Breast epithelium (tissue), 4 donors: ENCODE measurements at regions not wholly inside any gene's neighbourhood (a gene's known extent, or its start where the extent isn't known, plus 50 kb on each side); places are given as distances from the start of the nearest gene placed in this dataset.

Source experiments
- DNase-seq, 2 donors: peaks; one replicate each; pipeline ENCODE4 v3.0.0-alpha.2; 2019; ENCODE audit warnings: low spot score in 2 of 2
- H3K27ac ChIP-seq, 2 donors: fragments of 200-600 bp; sonication (generic) in 1 of 2; one replicate each; pipeline ENCODE4 v1.5.1; 2016 to 2019; ENCODE audit warnings: mild to moderate bottlenecking in 1 of 2
- H3K27me3 ChIP-seq, 2 donors: fragments of 200-600 bp; sonication (generic) in 1 of 2; one replicate each; pipeline versions ENCODE4 v1.5.1 to v1.6.0; 2017 to 2019; ENCODE audit warnings: control low read depth in 1 of 2, mild to moderate bottlenecking in 1 of 2
- H3K36me3 ChIP-seq: fragments of 200-600 bp; one replicate; pipeline ENCODE4 v1.5.1; 2019
- H3K4me1 ChIP-seq, 2 donors: fragments of 200-600 bp; sonication (generic); one replicate each; pipeline ENCODE4 v1.5.1; 2016 to 2019; ENCODE audit warnings: control low read depth in 1 of 2
- H3K4me3 ChIP-seq, 3 donors: fragments of 200-600 bp; sonication (generic); 1 replicate in 2 of 3; 2 replicates in 1 of 3; pipeline ENCODE4 v1.5.1; 2016 to 2019; ENCODE audit warnings: mild to moderate bottlenecking in 3 of 3, moderate library complexity in 2 of 3
- H3K9me3 ChIP-seq, 2 donors: fragments of 200-600 bp; sonication (generic) in 1 of 2; one replicate each; pipeline ENCODE4 v1.5.1; 2016 to 2019; ENCODE audit warnings: control low read depth in 1 of 2
- POLR2A ChIP-seq: fragments of 450-650 bp; IDR thresholded peaks from one replicate; pipeline ENCODE4 v1.6.1; 2016; ENCODE audit warnings: antibody characterized with exemption, mild to moderate bottlenecking, moderate library complexity
- POLR2AphosphoS5 ChIP-seq, 3 donors: sonication (generic); formaldehyde crosslinking; IDR thresholded peaks; one replicate each; pipeline ENCODE4 v1.6.1; 2017; ENCODE audit warnings: antibody characterized with exemption in 3 of 3
- intact Hi-C: fragments of 100-400 bp; cut with DNase I; formaldehyde crosslinking; loops from one replicate; pipeline ENCODE4 v1.15.1; 2023; ENCODE audit warnings: low total_unique reads
- TF ChIP-seq, protein P1 (sequence below), 3 donors: fragments of 450-650 bp; IDR thresholded peaks; one replicate each; pipeline ENCODE4 v1.5.1; 2016 to 2017; ENCODE audit warnings: antibody characterized with exemption in 3 of 3, mild to moderate bottlenecking in 3 of 3, moderate library complexity in 3 of 3

GRCh38 chr4:84231539-84232055 lies 267.5 kb downstream of the NKX6-1 start:
- intact Hi-C loops, result no loop called here
- Histone ChIP-seq H3K27me3 (no peaks in the 10 kb centered on the region), H3K9me3 (no peaks in the 10 kb centered on the region), H3K27ac (no peak overlapping the region), H3K4me1 (no peaks in the 10 kb centered on the region), H3K4me3 (no peak overlapping the region), H3K36me3 (no peaks in the 10 kb centered on the region)
- DNase-seq, result no peak
- no peak for TF ChIP-seq POLR2AphosphoS5 (IDR thresholded peaks at IDR 0.05)
- TF ChIP-seq, protein P1, sequence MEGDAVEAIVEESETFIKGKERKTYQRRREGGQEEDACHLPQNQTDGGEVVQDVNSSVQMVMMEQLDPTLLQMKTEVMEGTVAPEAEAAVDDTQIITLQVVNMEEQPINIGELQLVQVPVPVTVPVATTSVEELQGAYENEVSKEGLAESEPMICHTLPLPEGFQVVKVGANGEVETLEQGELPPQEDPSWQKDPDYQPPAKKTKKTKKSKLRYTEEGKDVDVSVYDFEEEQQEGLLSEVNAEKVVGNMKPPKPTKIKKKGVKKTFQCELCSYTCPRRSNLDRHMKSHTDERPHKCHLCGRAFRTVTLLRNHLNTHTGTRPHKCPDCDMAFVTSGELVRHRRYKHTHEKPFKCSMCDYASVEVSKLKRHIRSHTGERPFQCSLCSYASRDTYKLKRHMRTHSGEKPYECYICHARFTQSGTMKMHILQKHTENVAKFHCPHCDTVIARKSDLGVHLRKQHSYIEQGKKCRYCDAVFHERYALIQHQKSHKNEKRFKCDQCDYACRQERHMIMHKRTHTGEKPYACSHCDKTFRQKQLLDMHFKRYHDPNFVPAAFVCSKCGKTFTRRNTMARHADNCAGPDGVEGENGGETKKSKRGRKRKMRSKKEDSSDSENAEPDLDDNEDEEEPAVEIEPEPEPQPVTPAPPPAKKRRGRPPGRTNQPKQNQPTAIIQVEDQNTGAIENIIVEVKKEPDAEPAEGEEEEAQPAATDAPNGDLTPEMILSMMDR (IDR thresholded peaks at IDR 0.05), result no peak
- TF ChIP-seq POLR2A, result no peak

DNA sequence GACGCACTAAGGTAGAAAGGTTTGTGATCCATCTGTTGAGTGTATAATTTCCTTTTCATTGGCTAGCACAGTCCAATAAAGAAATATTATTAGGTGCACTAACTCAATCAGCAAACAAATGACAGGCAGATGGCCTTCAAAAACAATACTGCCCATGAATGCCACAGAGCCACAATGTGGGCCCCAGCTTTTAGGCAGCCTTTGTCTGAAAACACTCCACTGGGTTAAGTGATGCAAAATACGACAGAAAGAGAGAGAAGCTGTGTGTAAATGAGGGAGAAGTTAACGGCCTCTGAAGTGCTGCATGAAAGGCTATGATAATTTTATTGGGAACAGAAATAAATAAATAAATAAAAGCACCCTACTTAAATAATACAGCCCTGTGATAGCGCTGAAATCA lies 274.6 kb downstream of the NKX6-1 start:
- Histone ChIP-seq H3K36me3 (no peaks in the 10 kb centered on the region), H3K4me3 (no peak overlapping the region), H3K27ac (no peak overlapping the region), H3K9me3 (no peaks in the 10 kb centered on the region), H3K27me3 (no peaks in the 10 kb centered on the region), H3K4me1 (no peaks in the 10 kb centered on the region)
- TF ChIP-seq, protein P1 (IDR thresholded peaks at IDR 0.05), result no peak
- no peak for DNase-seq
- intact Hi-C loops, result no loop called here

- no peak overlapping the region for H3K27ac ChIP-seq
- H3K4me1 ChIP-seq, result no peaks in the 10 kb centered on the region
- H3K36me3 ChIP-seq, result no peaks in the 10 kb centered on the region
- no peak for TF ChIP-seq POLR2A
- H3K9me3 ChIP-seq, result no peaks in the 10 kb centered on the region
- no peak overlapping the region for H3K4me3 ChIP-seq
- intact Hi-C loops, result no loop called here
- no peaks in the 10 kb centered on the region for H3K27me3 ChIP-seq
- no peak for DNase-seq
Measured at GRCh38 chr4:84221704-84222103, 277.4 kb downstream of the NKX6-1 start.

GRCh38 chr4:84220990-84221389 lies 278.1 kb downstream of the NKX6-1 start:
- Histone ChIP-seq H3K9me3 (no peaks in the 10 kb centered on the region), H3K36me3 (no peaks in the 10 kb centered on the region), H3K27me3 (no peaks in the 10 kb centered on the region), H3K27ac (no peak overlapping the region), H3K4me1 (no peaks in the 10 kb centered on the region), H3K4me3 (no peak overlapping the region)
- intact Hi-C loops, result no loop called here
- TF ChIP-seq, protein P1 (IDR thresholded peaks at IDR 0.05), result no peak
- TF ChIP-seq POLR2AphosphoS5 (IDR thresholded peaks at IDR 0.05) (no peak), POLR2A (no peak)
- DNase-seq, result no peak

DNA sequence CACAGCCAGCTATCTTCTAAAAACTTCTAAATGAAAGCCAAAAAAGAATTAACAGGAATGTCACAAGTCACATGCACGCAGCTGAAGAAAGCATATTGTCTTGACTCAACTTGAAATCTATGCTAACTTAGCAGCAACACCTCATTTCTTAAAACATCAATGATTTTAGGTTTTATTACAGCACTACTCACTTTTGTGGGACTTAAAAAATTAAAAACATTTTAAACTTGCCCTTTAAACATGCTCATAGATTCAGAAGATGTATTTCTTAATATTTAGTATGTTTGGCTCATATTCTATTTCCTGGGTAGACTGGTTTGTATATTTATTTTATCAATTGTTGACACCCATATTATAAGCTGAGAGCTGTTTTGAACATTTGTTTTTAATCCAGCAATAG lies 279.4 kb downstream of the NKX6-1 start:
- Histone ChIP-seq H3K4me3 (no peak overlapping the region), H3K4me1 (no peaks in the 10 kb centered on the region), H3K27me3 (no peaks in the 10 kb centered on the region), H3K36me3 (no peaks in the 10 kb centered on the region), H3K27ac (no peak overlapping the region), H3K9me3 (no peaks in the 10 kb centered on the region)
- intact Hi-C loops, result no loop called here
- TF ChIP-seq, protein P1 (IDR thresholded peaks at IDR 0.05), result no peak
- TF ChIP-seq POLR2AphosphoS5 (IDR thresholded peaks at IDR 0.05) (no peak), POLR2A (no peak)
- DNase-seq, result no peak

GRCh38 chr4:84218031-84218430 lies 281.1 kb downstream of the NKX6-1 start:
- TF ChIP-seq POLR2AphosphoS5 (IDR thresholded peaks at IDR 0.05) (no peak), POLR2A (no peak)
- TF ChIP-seq, protein P1 (IDR thresholded peaks at IDR 0.05), result no peak
- Histone ChIP-seq H3K9me3 (no peaks in the 10 kb centered on the region), H3K27ac (no peak overlapping the region)

More at GRCh38 chr4:84218031-84218430, 281.1 kb downstream of the NKX6-1 start:
- Histone ChIP-seq H3K4me3 (no peak overlapping the region), H3K4me1 (no peaks in the 10 kb centered on the region), H3K27me3 (no peaks in the 10 kb centered on the region), H3K36me3 (no peaks in the 10 kb centered on the region)
- no peak for DNase-seq
- intact Hi-C loops, result no loop called here
